Panc1 (cell line): ENCODE measurements at regions not wholly inside any gene's neighbourhood (a gene's known extent, or its start where the extent isn't known, plus 50 kb on each side); places are given as distances from the start of the nearest gene placed in this dataset.

Experiments
- POLR2AphosphoS5 ChIP-seq: IDR thresholded peaks from 2 replicates; pipeline ENCODE4 v1.6.1; 2012; ENCODE audit warnings: mild to moderate bottlenecking, low read depth, low read length, moderate library complexity
- TF ChIP-seq, protein P1 (sequence below): fragments of 450-650 bp; IDR thresholded peaks from 2 replicates; pipeline ENCODE4 v1.5.1; 2017; ENCODE audit warnings: mild to moderate bottlenecking
- TF ChIP-seq, protein P2 (sequence below), 2 experiments: IDR thresholded peaks; 2 replicates each; pipeline ENCODE4 v1.6.1; 2011 to 2012; ENCODE audit warnings: low read depth in 2 of 2, control low read depth in 1 of 2, low read length in 1 of 2, mild to moderate bottlenecking in 1 of 2, moderate library complexity in 1 of 2; ENCODE audit not compliant: insufficient read depth in 1 of 2

DNA sequence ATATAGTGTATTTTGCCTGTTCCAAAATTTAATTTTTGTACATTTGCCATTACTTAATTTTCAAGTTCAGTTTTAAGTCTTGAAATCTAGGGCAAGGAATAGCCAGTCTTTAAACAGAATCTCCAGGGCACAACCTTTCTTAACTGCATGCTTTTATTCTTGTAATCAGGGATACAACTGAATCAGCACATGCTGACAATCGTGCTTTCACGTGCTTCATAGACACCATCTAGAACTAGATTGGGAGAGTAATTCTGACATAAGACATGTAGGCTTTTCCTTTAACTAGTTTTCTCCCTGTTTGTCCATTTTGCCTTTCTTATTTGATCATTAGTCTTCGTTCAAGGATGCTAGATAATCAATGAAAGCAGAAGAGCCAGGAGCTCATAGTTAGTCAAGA lies 650.4 kb upstream of the CADM2 start:
- TF ChIP-seq, protein P1, sequence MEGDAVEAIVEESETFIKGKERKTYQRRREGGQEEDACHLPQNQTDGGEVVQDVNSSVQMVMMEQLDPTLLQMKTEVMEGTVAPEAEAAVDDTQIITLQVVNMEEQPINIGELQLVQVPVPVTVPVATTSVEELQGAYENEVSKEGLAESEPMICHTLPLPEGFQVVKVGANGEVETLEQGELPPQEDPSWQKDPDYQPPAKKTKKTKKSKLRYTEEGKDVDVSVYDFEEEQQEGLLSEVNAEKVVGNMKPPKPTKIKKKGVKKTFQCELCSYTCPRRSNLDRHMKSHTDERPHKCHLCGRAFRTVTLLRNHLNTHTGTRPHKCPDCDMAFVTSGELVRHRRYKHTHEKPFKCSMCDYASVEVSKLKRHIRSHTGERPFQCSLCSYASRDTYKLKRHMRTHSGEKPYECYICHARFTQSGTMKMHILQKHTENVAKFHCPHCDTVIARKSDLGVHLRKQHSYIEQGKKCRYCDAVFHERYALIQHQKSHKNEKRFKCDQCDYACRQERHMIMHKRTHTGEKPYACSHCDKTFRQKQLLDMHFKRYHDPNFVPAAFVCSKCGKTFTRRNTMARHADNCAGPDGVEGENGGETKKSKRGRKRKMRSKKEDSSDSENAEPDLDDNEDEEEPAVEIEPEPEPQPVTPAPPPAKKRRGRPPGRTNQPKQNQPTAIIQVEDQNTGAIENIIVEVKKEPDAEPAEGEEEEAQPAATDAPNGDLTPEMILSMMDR, result no peak
- no peak for TF ChIP-seq POLR2AphosphoS5
- TF ChIP-seq, protein P2, sequence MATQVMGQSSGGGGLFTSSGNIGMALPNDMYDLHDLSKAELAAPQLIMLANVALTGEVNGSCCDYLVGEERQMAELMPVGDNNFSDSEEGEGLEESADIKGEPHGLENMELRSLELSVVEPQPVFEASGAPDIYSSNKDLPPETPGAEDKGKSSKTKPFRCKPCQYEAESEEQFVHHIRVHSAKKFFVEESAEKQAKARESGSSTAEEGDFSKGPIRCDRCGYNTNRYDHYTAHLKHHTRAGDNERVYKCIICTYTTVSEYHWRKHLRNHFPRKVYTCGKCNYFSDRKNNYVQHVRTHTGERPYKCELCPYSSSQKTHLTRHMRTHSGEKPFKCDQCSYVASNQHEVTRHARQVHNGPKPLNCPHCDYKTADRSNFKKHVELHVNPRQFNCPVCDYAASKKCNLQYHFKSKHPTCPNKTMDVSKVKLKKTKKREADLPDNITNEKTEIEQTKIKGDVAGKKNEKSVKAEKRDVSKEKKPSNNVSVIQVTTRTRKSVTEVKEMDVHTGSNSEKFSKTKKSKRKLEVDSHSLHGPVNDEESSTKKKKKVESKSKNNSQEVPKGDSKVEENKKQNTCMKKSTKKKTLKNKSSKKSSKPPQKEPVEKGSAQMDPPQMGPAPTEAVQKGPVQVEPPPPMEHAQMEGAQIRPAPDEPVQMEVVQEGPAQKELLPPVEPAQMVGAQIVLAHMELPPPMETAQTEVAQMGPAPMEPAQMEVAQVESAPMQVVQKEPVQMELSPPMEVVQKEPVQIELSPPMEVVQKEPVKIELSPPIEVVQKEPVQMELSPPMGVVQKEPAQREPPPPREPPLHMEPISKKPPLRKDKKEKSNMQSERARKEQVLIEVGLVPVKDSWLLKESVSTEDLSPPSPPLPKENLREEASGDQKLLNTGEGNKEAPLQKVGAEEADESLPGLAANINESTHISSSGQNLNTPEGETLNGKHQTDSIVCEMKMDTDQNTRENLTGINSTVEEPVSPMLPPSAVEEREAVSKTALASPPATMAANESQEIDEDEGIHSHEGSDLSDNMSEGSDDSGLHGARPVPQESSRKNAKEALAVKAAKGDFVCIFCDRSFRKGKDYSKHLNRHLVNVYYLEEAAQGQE (IDR thresholded peaks at IDR 0.05; ENCODE audit: insufficient read depth in 1 of 2, low read depth in 2 of 2, low read length in 1 of 2), result no peak
